T-helper 2 cell (primary cell): ENCODE measurements at regions not wholly inside any gene's neighbourhood (a gene's known extent, or its start where the extent isn't known, plus 50 kb on each side); places are given as distances from the start of the nearest gene placed in this dataset.
"Not testable (repeated sequence)": the region's sequence is repeated elsewhere in the genome, so short reads cannot be mapped to it uniquely, and the experiment has no call there.

ENCODE experiments used
- DNase-seq, 5 experiments: peaks; one replicate each; pipeline versions ENCODE4 v3.0.0 to v3.0.0-alpha.2; 2012 to 2022

- not testable (repeated sequence) for DNase-seq
These were observed 188.4 kb downstream of the NPIPA8 start for GRCh38 chr16:18148132-18148531.

- not testable (repeated sequence) for DNase-seq
These were observed 189.9 kb downstream of the NPIPA8 start for GRCh38 chr16:18146601-18147142.

GRCh38 chr16:18142066-18142465 lies 194.5 kb downstream of the NPIPA8 start:
- DNase-seq, result not testable (repeated sequence)

- not testable (repeated sequence) for DNase-seq
These were observed 200.2 kb downstream of the NPIPA8 start for GRCh38 chr16:18136288-18136687.

GRCh38 chr16:18135024-18135423 lies 201.5 kb downstream of the NPIPA8 start:
- DNase-seq, result not testable (repeated sequence)

GRCh38 chr16:18131587-18131986 lies 204.9 kb downstream of the NPIPA8 start:
- DNase-seq, result not testable (repeated sequence)

- DNase-seq, result not testable (repeated sequence)
These were observed 205.9 kb downstream of the NPIPA8 start for GRCh38 chr16:18130478-18131120.

- DNase-seq, result not testable (repeated sequence)
These were observed 209.5 kb downstream of the NPIPA8 start for GRCh38 chr16:18127033-18127432.

- DNase-seq, result not testable (repeated sequence)
These were observed 217.4 kb downstream of the NPIPA8 start for GRCh38 chr16:18119092-18119491.

GRCh38 chr16:18118684-18119083 lies 217.9 kb downstream of the NPIPA8 start:
- DNase-seq, result not testable (repeated sequence)

GRCh38 chr16:18118071-18118470 lies 218.5 kb downstream of the NPIPA8 start:
- DNase-seq, result not testable (repeated sequence)

- DNase-seq, result not testable (repeated sequence)
These were observed 232.1 kb downstream of the NPIPA8 start for GRCh38 chr16:18104412-18104811.

GRCh38 chr16:18101077-18101476 lies 235.5 kb downstream of the NPIPA8 start:
- not testable (repeated sequence) for DNase-seq

- not testable (repeated sequence) for DNase-seq
These were observed 243.9 kb downstream of the NPIPA8 start for GRCh38 chr16:18092605-18093004.

- DNase-seq, result not testable (repeated sequence)
These were observed 255.7 kb downstream of the NPIPA8 start for GRCh38 chr16:18080658-18081363.

- DNase-seq, result not testable (repeated sequence)
These were observed 258.6 kb downstream of the NPIPA8 start for GRCh38 chr16:18077910-18078309.

- DNase-seq, result no peak
These were observed 264.4 kb downstream of the NPIPA8 start for GRCh38 chr16:18072161-18072560.

GRCh38 chr16:18069683-18070082 lies 266.9 kb downstream of the NPIPA8 start:
- DNase-seq, result no peak

GRCh38 chr16:18068477-18068876 lies 268.1 kb downstream of the NPIPA8 start:
- no peak for DNase-seq

- no peak for DNase-seq
These were observed 273.8 kb downstream of the NPIPA8 start for GRCh38 chr16:18062713-18063112.

GRCh38 chr16:18060351-18060750 lies 276.2 kb downstream of the NPIPA8 start:
- DNase-seq, result no peak

GRCh38 chr16:18059577-18059976 lies 277.0 kb downstream of the NPIPA8 start:
- no peak for DNase-seq

- DNase-seq, result no peak
These were observed 277.4 kb downstream of the NPIPA8 start for GRCh38 chr16:18059089-18059488.

GRCh38 chr16:18055411-18055916 lies 281.1 kb downstream of the NPIPA8 start:
- no peak for DNase-seq
